Activated CD4-positive, CD25-positive, alpha-beta regulatory T cell (primary cell): ENCODE measurements at regions not wholly inside any gene's neighbourhood (a gene's known extent, or its start where the extent isn't known, plus 50 kb on each side); places are given as distances from the start of the nearest gene placed in this dataset.
"Not testable (repeated sequence)": the region's sequence is repeated elsewhere in the genome, so short reads cannot be mapped to it uniquely, and the experiment has no call there.

ENCODE experiments used
- DNase-seq, 4 experiments: peaks; one replicate each; lab custom pipeline; 2025; lab: John Stamatoyannopoulos, UW

DNA sequence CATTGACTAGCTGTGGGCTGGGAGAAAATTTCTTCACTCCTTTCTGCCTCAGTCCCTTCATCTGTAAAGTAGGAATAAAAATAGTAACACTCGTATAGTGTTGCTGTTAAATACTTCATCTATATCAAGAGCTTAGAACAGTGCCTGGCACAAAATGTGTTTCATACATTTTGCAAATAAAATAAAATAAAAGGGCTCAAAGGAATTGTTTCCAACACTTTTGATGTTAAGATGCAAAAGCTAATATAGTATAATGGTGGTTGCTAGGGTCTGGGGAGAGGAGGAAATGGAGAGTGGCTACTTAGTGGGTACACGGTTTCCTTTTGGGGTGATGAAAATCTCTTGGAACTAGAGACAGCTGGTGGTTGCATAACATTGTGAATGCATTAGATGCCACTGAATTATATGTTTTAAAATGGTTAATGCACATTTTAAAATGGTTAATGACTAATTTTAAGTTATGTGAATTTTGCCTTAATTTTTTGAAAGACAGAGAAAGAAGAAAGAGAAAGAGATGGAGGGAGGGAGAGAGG is 542.1 kb upstream of the ID2 start:
- no peak for DNase-seq

DNA sequence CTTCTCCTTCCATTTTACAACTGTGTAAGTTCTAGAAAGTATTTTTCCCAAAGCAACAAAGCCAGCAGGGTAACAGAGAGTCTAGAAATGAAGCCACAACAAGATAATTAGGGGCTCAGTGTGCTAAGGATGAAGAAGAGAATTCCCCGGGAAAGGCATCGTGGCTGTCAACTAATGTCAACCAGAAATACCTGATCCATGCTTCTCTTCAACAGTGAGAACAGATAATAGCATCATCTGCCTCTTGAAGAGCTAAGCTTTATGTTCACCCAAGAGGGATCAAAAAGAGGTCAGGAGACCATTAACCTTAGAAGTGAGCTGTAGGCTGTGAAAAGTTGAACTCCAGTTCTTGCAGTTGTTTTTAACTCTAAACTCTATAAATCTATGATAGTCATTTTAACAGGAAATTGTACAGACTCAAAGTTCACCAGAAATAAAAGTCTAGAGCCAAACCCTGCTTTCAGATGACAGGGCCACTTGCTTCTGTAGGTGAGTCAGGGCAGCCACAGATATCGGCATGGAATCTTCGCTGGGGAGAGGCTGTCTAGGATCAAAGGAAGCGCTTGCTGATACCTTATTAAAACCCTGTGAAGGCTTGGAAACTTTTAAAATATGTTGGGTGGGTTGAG is 540.7 kb upstream of the ID2 start:
- DNase-seq, result no peak

DNA sequence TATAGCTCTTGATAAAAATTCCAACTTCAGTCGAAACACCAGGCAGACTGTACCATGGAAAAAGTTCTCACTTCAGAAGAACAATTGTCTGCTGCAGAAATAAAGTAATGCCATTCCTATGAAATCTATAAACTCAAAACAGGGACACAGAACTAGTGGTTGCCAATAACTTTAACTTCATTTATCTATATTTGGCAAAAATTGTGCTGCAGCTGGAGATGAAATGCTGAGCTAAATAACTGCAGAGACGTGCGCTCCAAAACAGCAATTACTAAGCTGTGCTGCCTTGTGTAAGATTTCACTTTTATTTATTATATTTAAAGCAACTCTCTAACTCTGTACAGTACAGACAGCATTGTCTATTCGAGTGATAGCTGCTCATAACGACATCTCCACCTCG is 540.1 kb upstream of the ID2 start:
- DNase-seq, result no peak

DNA sequence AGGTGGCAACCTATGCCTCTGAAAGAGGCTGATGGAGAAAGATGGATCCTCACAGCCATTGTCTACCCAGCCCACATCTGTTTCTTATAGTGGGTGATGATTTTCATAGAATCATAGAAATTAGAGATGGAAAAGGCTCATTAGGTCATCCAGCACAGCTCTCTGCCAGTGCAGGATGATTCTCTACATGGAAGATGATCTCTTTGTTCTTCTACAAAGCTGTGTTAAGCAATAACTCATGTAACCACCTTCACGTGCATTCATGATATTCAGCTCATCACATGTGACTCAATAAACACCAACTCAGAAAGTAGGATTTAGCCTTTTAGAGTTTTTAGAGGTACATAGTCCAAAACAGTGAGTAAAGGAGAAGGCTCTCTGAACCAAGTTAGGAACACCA is 539.4 kb upstream of the ID2 start:
- no peak for DNase-seq

DNA sequence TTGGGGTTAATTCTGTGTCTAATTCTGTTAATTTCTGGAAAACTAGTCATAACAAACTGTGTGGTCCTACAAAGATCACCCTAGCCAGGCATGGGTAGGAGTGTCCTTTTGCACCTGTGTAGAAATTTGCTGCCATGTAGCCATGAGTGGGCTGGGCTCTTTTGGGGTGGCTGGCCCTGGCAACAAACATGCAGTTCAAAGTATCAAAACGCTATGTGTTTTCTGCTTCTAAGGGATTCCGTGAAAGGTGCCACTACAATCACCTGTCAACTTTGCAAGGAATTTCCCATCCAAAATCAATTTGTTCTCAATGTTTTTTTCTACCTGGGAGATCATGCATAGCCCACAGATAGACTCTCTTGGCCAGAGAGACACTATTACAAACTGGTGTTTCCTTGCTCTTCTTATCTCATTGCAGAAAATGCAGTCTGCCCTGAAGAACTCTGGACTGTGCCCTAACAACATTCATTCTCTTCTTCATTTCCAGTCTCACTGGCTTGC is 537.7 kb upstream of the ID2 start:
- no peak for DNase-seq

DNA sequence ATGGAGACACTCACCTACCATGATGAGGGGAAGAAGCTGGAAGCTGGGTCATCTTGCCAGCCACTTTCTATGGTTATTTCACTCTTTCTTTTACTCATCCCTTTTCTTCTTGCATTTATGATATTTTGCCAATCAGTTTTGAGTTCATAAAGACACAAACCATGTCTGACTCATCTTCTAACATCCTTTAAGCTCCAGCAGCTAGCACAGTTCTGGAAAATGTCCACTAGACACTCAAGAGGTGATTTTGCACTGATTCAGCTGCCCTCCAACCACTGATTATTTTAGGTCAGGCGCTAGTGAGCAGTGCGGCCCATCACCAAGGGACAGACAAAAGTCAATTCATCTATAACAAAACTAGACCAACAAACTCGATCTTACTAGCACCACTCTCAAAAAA is 537.1 kb upstream of the ID2 start:
- DNase-seq, result no peak

DNA sequence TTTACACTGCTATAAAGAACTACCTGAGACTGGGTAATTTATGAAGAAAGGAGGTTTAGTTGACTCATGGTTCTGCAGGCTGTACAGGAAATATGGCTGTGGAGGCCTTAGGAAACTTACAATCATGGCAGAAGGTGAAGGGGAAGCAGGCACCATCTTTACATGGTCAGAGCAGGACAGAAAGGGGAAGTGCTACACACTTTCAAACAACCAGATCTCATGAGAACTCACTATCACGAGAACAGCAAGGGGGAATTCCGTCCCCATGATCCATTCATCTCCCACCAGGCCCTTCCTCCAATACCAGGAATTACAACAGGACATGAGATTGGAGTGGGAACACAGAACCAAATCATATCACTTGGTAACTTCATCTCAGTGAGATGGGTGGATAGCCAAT is 536.5 kb upstream of the ID2 start:
- not testable (repeated sequence) for DNase-seq

DNA sequence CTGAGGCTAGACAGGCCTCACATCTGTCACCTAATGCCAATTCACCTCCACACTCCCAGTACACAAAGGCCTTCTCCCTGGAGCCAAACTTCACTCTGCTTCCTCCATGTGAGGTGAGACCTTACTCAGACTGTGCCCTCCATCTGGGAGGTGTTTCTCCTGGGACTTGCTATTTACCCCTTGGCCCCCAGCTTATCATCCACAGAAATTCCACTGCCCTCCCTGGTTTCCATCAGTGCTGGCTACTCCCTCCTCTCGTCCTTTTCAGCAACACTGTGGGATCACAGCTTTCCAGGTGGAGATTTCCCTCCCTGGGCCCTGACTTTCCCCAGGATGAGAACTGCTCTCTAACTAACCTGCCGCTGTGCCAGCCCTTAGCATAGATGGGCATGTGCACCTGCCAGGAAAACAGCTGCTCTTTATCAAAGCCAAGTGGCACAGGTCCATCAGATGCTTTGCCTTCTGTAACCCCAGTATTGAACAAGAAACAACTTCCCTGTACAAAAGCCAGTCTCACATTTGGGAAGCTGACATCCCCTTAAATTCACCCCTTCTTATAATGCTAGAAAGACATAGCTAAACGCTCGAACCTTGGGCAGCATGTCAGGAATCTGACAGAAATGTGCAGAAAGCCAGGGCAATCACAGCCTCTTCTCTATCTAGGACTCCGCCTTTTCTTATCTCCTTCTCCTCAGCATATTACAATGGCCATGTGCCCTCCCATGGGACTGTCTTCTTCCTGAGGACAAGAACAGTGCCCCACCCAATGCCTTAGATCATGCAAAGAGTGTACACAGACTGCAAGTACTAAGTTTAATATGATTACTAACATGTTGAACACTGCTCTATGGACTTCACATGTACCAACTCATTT is 535.5 kb upstream of the ID2 start:
- no peak for DNase-seq

DNA sequence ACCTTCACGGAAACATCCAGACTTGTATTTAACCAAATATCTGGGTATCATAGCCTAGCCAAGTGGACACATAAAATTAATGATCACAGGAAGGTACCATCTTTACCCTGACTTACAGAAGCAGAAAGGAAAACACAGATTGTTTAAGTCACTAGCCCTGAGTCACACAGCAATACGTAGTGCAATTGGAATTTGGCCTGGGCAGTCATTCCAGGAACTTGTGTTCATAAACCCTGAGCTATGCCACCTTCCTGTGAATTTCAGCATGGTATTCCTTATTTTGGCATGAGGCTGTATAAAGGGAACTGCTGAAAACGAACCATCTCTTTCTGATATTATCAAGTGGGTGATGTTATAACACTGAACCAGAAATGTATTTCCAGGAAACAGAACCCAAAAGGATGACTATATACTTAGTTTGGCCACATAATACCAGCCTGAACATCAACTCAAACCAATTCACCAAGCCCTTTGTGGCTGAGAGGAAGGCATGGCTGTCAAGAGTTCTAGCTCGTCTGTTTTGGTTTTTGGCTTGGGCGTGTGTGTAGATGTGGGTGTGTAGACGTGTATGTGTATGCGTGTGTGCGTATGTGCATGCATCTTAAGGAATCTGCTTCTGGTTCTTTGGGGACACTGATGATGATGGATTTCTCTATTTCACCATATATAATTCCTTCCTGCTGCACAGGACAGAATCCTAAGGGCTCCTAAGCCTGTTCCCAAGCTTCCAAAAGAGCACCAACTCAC is 533.4 kb upstream of the ID2 start:
- DNase-seq, result no peak

DNA sequence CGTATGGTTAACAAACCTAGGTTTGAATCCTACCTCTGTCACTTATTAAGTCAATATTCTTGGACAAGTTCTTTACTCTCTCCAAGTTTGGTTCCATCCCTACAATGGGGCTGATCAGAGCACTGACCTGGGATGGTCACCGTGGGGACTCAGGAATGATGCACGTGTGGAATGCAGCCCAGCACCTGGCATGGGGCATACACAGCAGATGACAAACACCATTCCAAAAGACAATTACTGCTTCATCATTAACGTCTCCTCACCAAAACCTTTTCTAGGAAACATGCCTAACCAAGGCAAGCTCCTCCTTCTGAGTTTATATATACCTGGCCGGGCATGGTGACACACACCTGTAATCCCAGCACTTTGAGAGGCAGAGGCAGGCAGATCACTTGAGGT is 532.9 kb upstream of the ID2 start:
- no peak for DNase-seq

DNA sequence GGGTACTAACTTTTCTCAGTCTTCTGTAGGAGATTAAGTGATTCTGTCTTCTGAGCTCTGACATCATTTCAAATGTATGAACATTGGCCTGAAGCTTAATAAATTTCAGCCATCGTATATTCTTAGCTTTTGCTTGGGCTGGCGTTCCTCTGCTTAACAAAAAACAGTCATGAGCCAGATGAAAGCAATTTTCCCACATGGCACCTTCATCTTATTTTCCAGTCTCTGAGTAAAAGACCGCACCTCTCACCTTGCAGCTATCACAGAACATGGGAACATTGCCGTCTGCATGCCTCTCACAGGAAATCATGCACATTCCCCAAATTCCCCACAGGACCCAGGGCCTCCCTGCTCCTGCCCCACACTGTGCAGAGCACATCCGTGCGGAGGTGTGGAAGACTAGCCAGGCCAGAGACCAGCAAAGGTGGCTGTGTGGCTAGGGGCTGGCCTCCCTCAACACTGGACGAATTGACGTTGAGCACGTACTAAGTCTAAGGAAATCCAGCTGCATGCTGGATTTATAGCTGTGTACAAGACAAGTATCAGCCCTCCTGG is 531.8 kb upstream of the ID2 start:
- DNase-seq, result no peak

DNA sequence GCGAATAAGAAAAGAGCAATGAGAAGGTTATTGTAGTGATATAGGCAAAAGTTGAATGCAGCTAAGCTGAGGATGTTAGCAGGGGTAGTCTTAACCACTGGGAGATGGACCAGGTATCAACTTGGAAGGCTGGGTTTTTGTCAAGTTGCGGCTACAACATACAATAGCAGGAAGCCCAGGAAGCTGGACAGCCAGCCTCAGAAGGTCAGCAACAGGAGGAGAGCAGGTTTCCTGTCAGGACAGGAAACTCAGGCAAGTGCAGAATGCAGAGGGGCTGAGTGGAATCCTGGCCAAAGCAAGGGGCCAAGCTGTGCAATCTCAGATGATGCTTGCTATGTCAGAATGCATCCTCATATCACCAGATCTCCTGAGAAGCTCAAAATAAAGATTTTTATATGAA is 530.0 kb upstream of the ID2 start:
- no peak for DNase-seq

DNA sequence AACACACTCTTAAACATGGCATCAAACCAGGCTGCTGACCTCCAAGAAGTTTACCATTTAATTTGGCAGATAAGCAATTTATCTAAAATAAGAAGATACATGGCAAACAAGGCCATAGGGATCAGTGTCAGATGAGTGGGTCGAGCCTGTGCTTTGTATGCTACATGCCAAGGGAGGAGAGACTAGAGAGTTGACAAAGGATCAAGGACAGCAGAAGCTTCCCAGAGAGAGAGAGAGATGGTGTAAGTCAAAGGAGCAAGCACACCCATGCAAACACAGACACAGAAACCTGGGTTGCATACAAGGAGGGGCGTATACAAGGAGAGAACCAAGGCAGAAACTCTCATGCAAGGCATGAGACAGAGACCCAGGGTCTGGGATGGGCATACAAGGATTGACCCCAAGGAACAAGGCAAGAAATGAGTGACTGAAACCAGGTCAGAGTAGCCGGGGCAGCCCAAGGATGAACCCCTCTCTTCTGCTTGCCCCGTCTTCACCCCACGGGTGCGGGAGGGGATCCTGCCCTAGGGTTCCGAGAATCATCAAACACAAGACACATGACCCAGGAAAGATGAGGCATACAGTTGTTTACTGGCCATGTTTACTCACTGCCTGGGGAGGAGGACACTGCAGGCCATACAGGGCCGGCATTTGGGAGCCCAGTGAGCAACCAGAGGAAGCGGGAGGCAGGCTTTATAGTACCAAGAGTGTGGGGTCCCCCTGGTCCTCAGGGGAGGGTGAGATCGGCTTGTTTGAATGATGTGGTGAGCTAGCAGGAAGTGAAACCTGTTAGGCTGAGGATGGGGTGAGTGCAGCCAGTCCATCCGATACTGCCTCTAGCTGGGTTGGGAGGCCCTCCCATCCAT is 529.2 kb upstream of the ID2 start:
- DNase-seq, result no peak

DNA sequence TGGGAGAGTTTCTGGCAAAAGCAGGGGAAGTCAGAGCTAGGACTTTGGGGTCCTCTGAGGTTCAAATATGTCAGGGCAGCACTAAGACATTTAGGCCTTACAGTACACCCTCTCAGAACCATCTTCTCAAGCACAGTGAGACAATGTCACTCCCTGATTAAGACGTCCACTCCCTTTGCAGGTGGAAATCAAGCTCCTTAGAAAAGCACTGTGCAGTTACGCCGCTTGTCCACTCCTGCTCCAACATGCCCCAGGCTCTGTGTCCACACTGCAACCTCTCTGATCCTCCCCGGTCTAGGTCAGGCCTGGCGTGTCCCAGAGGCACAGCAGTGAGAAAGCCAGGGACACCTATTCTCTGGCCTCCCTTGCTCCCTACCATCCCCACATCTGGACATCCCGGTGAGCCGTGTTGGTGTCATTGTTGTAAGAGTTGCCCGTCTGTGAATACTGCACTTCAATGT is 528.6 kb upstream of the ID2 start:
- no peak for DNase-seq

DNA sequence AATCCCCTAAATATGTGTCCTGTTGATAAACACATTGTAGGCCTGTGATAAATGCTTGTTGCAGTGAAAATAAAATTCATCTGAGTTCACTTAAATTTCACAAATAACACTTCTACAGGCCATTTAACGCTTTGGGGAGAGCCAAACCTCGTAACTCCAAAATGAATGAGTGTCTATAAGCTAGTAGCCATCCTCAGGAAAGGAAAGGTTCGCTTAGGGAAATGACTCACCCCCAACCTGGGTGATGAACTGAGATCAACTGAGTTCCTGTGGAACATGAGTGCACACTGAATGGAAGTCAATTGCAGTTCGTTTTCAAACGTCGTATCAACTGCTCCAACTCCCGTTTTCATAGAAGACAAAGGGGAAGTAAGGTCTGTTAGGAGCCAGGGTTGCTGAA is 527.6 kb upstream of the ID2 start:
- DNase-seq, result no peak

DNA sequence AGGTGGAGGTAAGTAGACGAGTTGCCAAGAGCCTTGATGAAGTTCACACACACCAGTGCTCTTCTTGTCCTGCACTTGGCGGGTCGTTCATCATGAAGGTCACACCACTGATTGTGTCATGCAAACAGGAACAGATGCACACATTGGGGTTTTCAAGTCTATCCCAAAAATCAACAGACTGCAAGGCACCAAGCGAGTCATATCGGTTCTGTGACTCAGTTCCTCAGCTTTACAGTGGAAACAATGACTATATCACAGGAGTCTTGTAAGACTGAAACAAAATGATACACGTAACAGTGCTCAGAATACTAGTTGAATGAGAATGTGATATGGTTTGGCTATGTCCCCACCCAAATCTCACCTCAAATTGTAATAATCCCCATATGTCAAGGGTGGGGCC is 526.9 kb upstream of the ID2 start:
- DNase-seq, result no peak

DNA sequence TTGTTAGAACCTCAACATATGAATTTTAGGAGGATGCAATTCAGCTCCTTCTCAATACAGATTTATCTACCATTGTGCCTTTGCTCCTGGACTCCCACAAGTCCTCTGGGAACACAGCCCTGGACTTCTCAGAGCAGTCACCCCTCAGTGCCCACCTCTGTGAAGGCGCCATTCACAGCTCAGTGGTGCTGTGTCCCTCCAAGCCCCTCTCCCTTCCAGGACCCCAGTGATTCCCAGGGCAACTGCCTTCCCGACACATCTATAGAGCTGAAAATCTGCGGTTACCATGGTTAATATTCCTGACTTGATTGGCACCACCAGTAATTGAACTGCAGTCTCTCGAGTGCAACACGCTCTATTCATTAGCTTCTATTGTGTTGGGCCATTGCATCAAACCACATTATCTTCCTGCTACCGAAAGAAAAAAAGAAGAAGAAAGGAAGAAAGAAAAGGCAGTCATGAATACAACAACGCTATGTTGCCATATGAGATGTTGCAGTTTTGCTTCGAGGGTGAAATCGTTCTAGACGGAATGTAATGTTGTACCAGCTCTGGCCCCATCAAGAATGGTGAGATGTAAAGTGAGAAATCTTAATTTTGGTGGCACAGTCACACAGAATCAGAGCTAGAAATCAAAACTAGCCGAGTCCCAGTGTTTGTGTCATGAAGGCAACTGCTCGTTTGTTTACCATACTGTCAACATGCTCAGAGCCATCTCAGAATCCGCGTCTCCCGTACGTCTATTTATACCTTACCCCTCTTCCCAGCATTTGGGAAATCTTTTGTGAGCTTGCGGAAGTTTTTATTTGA is 524.0 kb upstream of the ID2 start:
- DNase-seq, result no peak

DNA sequence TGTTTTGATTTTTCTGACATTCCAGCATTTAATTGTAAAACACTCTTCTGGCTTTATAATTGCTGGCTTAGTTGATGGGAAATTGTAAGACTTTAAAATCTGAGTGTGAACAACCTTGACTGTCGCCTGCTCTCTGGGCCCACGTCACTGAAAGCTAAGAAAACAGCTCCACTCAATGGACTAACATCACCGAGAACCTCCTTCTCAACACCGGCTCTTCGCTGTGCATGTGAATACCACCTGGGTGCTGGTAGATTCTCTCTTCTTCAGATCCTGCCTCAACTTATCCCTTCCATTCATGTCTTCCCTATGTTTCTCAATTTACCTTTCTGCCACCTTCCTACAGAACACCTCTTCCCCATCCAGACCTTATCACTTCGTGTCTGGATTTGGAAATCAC is 523.1 kb upstream of the ID2 start:
- no peak for DNase-seq

DNA sequence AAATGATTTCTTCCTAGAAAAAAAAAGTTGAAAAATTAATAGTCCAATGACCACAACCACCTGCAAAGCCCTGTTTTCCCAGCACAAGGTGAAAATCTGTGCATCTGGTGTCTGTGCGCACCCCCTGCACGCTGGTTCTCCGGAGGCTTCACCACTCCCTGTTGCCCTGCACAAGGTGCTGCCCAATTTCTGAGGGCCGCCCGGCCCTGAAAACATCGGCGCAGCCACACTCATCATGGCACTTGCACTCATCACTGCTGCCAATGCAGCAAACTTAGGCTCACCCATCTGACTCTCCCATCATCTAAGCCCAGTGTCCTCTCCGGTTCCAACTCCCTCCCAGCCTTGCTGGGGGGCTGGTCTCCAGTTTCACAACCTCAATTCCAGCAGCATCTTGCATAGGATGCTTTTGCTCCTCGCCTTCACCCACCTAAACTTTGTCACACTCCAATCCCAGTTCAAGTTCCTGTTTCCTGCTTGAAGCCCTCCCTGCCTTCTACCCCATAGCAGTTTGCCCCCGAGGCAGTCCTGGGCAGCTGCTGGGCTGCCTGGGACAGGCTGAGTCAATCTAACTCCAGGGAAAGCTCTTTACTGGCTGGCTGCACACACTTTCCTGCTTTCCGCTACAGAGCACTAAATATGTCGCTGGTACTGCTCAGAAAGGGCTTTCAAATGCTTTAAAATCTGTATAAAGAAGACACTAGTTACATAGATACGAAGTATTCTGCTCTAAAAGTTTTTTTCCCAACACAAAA is 522.5 kb upstream of the ID2 start:
- no peak for DNase-seq
